Kidney epithelial cell (primary cell): ENCODE measurements at regions not wholly inside any gene's neighbourhood (a gene's known extent, or its start where the extent isn't known, plus 50 kb on each side); places are given as distances from the start of the nearest gene placed in this dataset.

Source experiments
- DNase-seq: peaks from one replicate; pipeline ENCODE4 v3.0.0-alpha.2; 2010; ENCODE audit warnings: low read depth
- H3K27me3 ChIP-seq: 2 replicates; pipeline ENCODE4 v1.6.0; 2011; ENCODE audit warnings: low read length; ENCODE audit not compliant: control insufficient read depth, insufficient read depth
- H3K36me3 ChIP-seq: 2 replicates; pipeline ENCODE4 v1.5.1; 2011; ENCODE audit warnings: low read length; ENCODE audit not compliant: control insufficient read depth, insufficient read depth
- H3K4me3 ChIP-seq: 2 replicates; pipeline ENCODE4 v1.5.1; 2011; ENCODE audit warnings: low read depth, mild to moderate bottlenecking, control low read depth, low read length
- CTCF ChIP-seq: IDR thresholded peaks from 2 replicates; pipeline ENCODE4 v1.5.1; 2011; ENCODE audit warnings: mild to moderate bottlenecking, moderate library complexity, low read length, control low read depth, inconsistent platforms; ENCODE audit not compliant: insufficient read depth, poor library complexity, severe bottlenecking

GRCh38 chr15:67997996-67998395, 56.1 kb upstream of the PIAS1 start:
- no peak for DNase-seq

GRCh38 chr15:67998599-67999133, 55.4 kb upstream of the PIAS1 start:
- no peak for TF ChIP-seq CTCF
- H3K27me3 ChIP-seq: peaks cover 2% of the 10 kb centered on the region
- no peak for DNase-seq
- H3K4me3 ChIP-seq: no peak overlapping the region
- no peaks in the 10 kb centered on the region for H3K36me3 ChIP-seq

More at GRCh38 chr15:67997996-67998395, 56.1 kb upstream of the PIAS1 start:
- peaks cover 2% of the 10 kb centered on the region for H3K27me3 ChIP-seq
- no peak overlapping the region for H3K4me3 ChIP-seq
- TF ChIP-seq CTCF: no peak
- H3K36me3 ChIP-seq: no peaks in the 10 kb centered on the region

GRCh38 chr15:67999320-68000100, 54.6 kb upstream of the PIAS1 start:
- H3K36me3 ChIP-seq: no peaks in the 10 kb centered on the region
- H3K4me3 ChIP-seq: no peak overlapping the region
- no peak for TF ChIP-seq CTCF
- no peak for DNase-seq
- peaks cover 2% of the 10 kb centered on the region for H3K27me3 ChIP-seq

- Histone ChIP-seq H3K4me3 (no peak overlapping the region), H3K27me3 (peaks cover 2% of the 10 kb centered on the region), H3K36me3 (no peaks in the 10 kb centered on the region)
- TF ChIP-seq CTCF: no peak
- no peak for DNase-seq
Observed at GRCh38 chr15:68000754-68001153, 53.4 kb upstream of the PIAS1 start.

- H3K27me3 ChIP-seq: peaks cover 2% of the 10 kb centered on the region
- TF ChIP-seq CTCF: no peak
- H3K36me3 ChIP-seq: no peaks in the 10 kb centered on the region
- H3K4me3 ChIP-seq: no peak overlapping the region
- DNase-seq: no peak
Observed at GRCh38 chr15:68001811-68002210, 52.3 kb upstream of the PIAS1 start.

- no peak for TF ChIP-seq CTCF
- H3K4me3 ChIP-seq: no peak overlapping the region
- H3K27me3 ChIP-seq: peaks cover 2% of the 10 kb centered on the region
Observed at GRCh38 chr15:68003297-68003696, 50.8 kb upstream of the PIAS1 start.

More at GRCh38 chr15:68003297-68003696, 50.8 kb upstream of the PIAS1 start:
- no peaks in the 10 kb centered on the region for H3K36me3 ChIP-seq
- no peak for DNase-seq
